ENCODE measurements at regions not wholly inside any gene's neighbourhood (a gene's known extent, or its start where the extent isn't known, plus 50 kb on each side); places are given as distances from the start of the nearest gene placed in this dataset.

DNA sequence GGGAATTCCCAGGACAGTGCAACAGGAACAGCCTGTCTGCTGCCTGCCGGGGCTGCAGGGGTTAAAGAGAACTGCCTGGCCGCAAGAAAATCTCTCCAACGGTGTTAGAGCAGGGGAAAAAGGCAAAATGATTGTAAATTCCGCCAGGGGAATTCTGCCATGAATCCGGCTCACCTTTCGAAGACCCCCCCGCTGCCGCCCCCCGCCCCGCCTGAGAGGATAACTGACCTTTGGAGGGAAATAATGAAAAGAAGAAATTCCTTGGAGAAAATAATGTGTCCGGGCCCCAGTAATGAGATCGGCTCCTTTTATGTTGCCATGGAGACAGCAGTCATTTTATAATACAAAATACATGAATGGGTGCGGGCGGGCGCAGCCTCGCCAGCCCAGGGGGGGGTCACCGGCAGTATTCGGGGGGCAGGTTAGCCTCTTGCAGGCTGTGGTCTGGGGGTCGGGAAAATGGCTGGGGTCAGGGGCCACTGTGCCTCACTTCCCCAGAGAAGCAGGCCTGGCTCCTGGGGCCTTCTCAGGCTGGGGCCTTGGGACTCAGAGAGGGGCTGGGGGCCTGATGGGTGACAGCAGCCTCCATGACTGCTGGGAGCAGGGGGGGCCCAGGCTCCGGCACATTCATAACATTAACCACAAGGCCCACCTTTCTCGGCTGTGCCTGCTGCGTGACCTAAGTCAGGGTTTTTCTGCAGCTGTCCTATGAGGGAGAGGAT, 228.1 kb downstream of the MN1 start:
- DNase-seq (ENCODE audit: low read depth): no peak

- no peak for DNase-seq (ENCODE audit: low read depth)
Measured at GRCh38 chr22:27574002-27574366, 227.6 kb downstream of the MN1 start.

DNA sequence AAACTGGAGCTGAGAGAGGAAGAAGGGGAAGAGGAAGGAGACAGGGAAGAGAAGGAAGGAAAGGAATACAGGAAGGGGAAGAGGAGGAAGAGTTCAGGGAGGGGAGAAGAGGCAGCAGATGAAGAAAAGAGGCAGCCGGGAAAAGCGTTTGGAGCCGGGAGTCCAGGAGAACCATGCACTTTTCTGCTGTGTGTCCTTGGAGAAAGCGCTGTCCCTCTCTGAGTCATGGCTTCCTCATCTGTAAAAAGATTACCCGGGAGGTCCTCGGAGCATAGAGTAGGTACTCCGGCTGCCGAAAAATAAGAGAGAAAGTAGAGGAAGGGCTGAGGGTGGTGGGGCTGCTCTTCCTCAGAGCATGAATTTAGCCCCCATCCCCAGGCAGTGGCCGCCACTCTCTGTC, 226.9 kb downstream of the MN1 start:
- DNase-seq (ENCODE audit: low read depth): no peak

DNA sequence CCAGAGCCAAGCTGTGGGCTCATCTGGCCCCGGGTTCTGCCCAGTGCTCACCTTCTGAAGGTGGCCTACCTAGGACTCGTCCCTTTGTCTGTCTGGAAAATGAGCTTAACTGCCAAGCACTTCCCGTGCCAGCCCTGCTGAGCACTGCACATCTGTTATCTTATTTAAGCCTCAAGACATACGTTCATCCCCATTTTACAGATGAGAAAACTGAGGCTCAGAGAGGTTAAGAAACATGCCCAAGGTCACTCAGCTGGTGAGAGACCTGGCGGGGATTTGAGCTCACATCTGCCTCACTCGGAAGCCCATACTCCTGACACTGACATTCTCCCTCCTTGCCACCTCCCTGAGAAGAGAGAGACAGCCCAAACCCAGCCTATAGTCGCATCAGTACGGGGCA, 226.2 kb downstream of the MN1 start:
- DNase-seq (ENCODE audit: low read depth): no peak

- DNase-seq (ENCODE audit: low read depth): no peak
Measured at GRCh38 chr22:27576413-27576812, 225.1 kb downstream of the MN1 start.

GRCh38 chr22:27576815-27577573, 224.6 kb downstream of the MN1 start:
- DNase-seq (ENCODE audit: low read depth): no peak

DNA sequence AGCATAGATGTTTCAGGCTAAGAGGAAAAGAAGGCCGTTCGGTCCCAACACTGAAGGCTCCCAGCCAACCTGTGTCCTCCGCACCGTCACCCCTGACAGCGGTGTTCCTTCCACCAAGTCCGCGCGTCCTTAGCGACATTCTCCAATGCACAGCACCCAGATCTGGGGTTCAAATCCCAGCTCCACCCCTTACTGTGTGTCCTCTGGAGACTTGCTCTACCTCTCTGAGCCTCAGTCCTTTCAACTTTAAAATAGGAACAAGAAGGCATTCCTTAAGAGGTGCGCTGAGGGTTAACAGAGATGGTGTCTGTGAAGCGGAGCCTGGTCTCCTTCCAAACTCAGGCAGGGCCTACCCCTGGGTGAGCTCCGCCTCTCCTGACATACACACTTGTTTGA, 224.0 kb downstream of the MN1 start:
- no peak for DNase-seq (ENCODE audit: low read depth)

GRCh38 chr22:27578937-27579617, 222.5 kb downstream of the MN1 start:
- DNase-seq (ENCODE audit: low read depth): no peak

GRCh38 chr22:27580311-27580897, 221.2 kb downstream of the MN1 start:
- DNase-seq (ENCODE audit: low read depth): no peak

- no peak for DNase-seq (ENCODE audit: low read depth)
Measured at GRCh38 chr22:27581236-27581635, 220.3 kb downstream of the MN1 start.

- no peak for DNase-seq (ENCODE audit: low read depth)
Measured at GRCh38 chr22:27581688-27582087, 219.9 kb downstream of the MN1 start.

DNA sequence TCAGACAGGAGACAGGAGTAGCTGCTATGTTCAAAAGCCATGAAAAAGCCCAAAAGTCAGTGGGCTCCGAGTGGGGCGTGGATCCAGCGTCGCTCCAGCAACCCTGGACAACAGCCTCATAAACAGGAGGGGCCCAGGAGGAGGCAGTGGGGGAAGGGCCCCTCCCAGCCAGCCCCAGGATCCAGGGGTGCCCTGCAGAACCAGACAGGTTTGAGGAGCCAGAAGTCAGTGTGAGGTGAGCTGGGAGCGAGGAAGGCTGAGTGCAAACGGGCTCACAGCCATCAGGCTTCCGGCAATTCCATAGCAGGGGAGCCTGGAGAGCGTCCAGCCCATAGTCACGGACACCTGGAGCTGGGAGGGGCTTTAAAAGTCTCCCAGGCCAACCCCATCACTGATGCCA, 217.7 kb downstream of the MN1 start:
- no peak for DNase-seq (ENCODE audit: low read depth)

DNA sequence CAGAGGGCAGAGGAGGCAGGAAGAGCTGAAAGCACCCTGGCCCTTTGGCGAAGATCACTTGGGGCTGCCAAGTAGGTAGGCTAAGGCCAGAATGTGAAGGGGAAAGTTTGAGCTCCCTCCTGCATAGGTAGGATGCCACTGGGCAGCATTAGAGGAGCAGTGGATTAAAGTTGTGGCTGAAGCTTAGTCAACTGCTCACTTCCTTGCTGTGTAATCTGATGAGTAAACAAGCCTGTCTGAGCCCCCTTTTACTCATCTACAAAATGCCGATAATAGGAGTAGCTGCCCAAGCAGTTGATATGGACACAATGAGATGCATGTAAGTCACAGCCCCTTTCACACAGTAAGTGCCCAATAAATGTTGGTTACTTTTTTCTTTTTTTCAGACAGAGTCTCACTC, 216.4 kb downstream of the MN1 start:
- no peak for DNase-seq (ENCODE audit: low read depth)

- no peak for DNase-seq (ENCODE audit: low read depth)
Measured at GRCh38 chr22:27588268-27588667, 213.3 kb downstream of the MN1 start.

- no peak for DNase-seq (ENCODE audit: low read depth)
Measured at GRCh38 chr22:27588915-27589314, 212.6 kb downstream of the MN1 start.

DNA sequence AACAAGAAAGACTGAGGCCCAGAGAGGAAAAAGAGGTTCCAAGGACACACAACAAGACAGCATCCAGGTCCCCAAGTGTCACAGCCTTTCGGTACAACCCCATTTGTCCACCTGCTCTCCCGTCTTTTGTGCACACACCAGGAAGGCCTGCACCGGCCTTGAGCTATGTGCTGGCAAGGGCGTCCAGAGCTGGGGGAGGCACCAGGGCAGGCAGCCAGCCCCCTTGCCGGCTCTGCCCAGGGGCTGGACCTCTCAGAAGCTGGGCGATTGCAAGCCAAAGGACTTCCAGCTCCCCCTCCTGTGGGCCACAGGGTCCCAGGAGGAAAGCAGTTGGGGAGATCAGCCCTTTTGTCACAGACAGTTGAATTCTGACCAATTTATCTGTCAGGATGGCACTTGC, 210.5 kb downstream of the MN1 start:
- no peak for DNase-seq (ENCODE audit: low read depth)

DNA sequence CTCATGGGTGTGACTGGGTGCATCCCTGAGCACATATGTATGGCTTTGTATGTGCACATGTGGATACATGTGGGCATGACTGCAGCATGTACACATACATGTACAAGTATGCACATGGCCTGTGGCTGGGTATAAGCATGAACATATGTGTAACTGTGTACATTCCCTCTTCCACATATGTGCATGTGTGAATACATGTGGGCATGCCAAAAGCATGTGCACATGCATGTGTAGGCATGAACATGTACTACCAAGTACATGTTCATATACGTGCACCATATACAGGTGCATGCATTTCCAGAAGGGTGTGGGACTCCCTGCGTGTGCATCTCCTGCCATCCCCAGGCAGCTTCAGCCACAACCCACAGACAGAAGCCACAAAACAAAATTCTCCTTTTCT, 208.2 kb downstream of the MN1 start:
- no peak for DNase-seq (ENCODE audit: low read depth)

GRCh38 chr22:27594020-27594419, 207.5 kb downstream of the MN1 start:
- DNase-seq (ENCODE audit: low read depth): no peak

DNA sequence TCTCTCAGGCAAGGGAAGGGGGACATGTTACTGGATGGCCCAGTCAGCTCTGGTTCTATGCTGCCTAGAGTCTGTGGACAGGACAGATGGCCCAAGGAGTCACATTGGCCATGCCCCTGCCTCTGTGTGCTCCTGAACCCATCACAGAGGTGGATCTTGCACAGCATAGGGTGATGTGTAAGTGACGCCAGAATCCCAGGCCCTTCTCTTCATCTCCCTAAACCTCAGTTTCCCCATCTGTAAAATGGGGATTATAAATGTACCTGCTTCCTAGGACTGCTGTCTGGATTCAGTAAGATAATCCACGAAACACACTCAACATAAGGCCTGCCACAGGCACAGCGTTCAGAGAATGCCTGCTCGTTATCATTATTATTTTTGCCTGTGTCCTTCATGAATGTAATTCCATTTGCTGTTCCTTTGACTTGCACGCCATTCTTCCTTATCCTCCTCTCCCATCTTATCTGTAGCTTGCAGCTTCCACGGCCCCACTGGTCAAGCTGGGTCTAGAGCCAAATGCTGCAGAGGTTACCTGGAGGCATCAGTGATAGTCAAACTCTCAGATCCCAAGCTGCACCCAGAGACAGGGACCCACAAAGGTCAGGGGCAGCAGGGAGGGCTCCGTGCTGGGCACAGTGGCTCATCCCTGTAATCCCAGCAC, 207.0 kb downstream of the MN1 start:
- DNase-seq (ENCODE audit: low read depth): no peak

DNA sequence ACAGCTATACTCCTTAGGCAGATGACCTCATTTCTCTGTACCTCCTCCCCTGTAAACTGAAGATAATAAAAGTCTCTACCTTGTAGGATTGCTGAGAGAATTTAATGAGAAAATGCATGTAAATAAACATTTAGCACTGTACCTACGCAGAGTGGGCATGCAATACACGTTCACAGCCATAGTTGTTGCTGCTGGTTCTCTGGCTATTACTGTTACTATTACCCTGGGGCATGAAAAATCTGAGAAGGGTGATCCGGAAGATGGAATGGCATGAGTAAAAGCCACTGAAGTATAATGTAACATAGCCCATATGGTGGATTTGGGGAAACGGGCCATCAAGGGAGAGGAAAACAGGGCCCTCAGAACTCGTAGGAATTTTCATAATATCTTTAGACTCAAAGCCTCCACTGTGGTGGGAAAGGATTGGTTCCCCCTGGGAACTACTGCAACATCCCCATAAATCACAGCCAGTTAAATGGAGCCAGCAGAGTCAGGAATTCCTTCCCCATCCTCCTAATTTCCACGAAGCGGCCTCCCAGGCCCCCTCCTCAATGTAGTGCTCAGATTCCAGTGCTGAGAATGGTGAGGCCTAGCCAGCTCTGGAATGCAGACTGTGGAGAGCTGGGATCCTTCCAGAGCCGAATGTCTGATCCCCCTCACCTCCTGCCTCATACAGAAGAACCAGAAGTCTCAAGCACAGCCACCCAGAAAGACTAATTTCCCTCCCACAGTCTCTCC, 205.3 kb downstream of the MN1 start:
- no peak for DNase-seq (ENCODE audit: low read depth)

DNA sequence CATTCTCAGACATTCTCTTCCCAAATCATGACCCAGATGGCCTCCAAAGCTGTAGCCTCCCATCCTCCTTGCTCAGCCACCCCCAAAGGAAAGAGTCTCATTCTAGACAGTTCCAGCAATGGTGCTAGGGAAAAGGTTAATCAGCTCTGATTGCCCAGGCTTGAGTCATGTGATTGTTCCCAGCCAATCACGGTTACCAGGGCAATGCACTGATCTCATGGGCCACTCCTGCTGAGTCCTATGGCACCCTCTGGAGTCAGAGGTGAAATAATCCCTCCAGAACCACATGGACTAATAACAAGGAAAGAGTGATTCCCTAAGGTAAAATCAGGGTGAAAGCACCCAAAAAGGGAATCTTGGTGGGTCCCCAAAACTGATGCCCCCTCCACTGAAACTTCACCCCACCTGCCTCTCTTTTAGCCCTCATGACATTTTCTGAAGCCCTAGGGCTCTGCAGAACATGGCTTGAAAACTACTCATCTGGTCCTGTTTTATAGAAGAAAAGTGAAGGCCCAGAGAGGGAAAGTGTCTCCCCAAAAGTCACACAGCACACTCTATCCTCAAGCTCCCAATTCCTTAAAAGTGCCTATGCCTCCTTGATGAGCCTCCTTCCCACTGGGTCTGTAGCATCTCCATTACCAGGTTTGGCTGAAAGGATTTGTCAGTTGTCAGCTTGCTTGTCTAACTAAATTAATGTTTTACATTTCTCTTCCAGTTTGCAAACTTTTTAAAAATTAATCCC, 203.7 kb downstream of the MN1 start:
- no peak for DNase-seq (ENCODE audit: low read depth)
